OCI-LY7 (cell line): ENCODE measurements at regions not wholly inside any gene's neighbourhood (a gene's known extent, or its start where the extent isn't known, plus 50 kb on each side); places are given as distances from the start of the nearest gene placed in this dataset.

Experiments
- BruUV-seq: library from RNA; stranded (reverse); fragments of 400-500 nt; replicated peaks from 2 replicates; lab custom pipeline; 2021; lab: Mats Ljungman, UMichigan
- CTCF ChIA-PET: fragments of 300-600 bp; sonication (Branson Sonifier 250); formaldehyde crosslinking; loops from one replicate; lab custom pipeline; 2022; ENCODE audit warnings: antibody characterized with exemption; ENCODE audit not compliant: unreplicated experiment; lab: Charles Lee
- POLR2A ChIA-PET: fragments of 300-600 bp; sonication (Branson Sonifier 250); formaldehyde crosslinking; loops from one replicate; lab custom pipeline; 2022; ENCODE audit warnings: antibody characterized with exemption; lab: Charles Lee
- DNase-seq: peaks from one replicate; pipeline ENCODE4 v3.0.0-alpha.2; 2015; ENCODE audit warnings: low spot score
- H2AFZ ChIP-seq: fragments of 200-600 bp; sonication (generic), shearing (Covaris generic); 2 replicates; pipeline ENCODE4 v1.6.1; 2014; ENCODE audit warnings: mild to moderate bottlenecking, antibody characterized with exemption, low read length, moderate library complexity
- H3K27ac ChIP-seq: fragments of 200-600 bp; sonication (generic); 2 replicates; pipeline ENCODE4 v1.5.1; 2014; ENCODE audit warnings: mixed run types, low read depth, mild to moderate bottlenecking, moderate library complexity, low read length, inconsistent platforms; ENCODE audit not compliant: poor library complexity, severe bottlenecking
- H3K36me3 ChIP-seq: fragments of 200-600 bp; sonication (generic); 2 replicates; pipeline ENCODE4 v1.6.1; 2014; ENCODE audit warnings: mild to moderate bottlenecking, antibody characterized with exemption, low read length, moderate library complexity, mixed read lengths; ENCODE audit not compliant: insufficient read depth
- H3K4me1 ChIP-seq: fragments of 200-600 bp; sonication (generic); 2 replicates; pipeline ENCODE4 v1.5.1; 2014; ENCODE audit warnings: mild to moderate bottlenecking, low read length; ENCODE audit not compliant: insufficient read depth, poor library complexity, severe bottlenecking
- H3K4me2 ChIP-seq: fragments of 200-600 bp; sonication (generic); 2 replicates; pipeline ENCODE4 v1.6.1; 2014; ENCODE audit warnings: mild to moderate bottlenecking, low read length
- H3K4me3 ChIP-seq: fragments of 200-600 bp; sonication (generic); 2 replicates; pipeline ENCODE4 v1.5.1; 2014; ENCODE audit warnings: mild to moderate bottlenecking, low read depth, low read length; ENCODE audit not compliant: poor library complexity, severe bottlenecking
- H3K79me2 ChIP-seq: fragments of 200-600 bp; sonication (generic); 2 replicates; pipeline ENCODE4 v1.6.1; 2016; ENCODE audit warnings: low read depth, mild to moderate bottlenecking, low read length, moderate library complexity, mixed read lengths; ENCODE audit not compliant: insufficient read depth
- H3K9me2 ChIP-seq: fragments of 200-600 bp; sonication (generic); 2 replicates; pipeline ENCODE4 v1.6.1; 2016; ENCODE audit warnings: mild to moderate bottlenecking, low read length, mixed read lengths; ENCODE audit not compliant: insufficient read depth
- H3K9me3 ChIP-seq: fragments of 200-600 bp; sonication (generic); 2 replicates; pipeline ENCODE4 v1.6.1; 2014; ENCODE audit warnings: mild to moderate bottlenecking, mixed run types, low read length, mixed read lengths
- H4K20me1 ChIP-seq: fragments of 200-600 bp; sonication (generic); 2 replicates; pipeline ENCODE4 v1.6.1; 2014; ENCODE audit warnings: mild to moderate bottlenecking, antibody characterized with exemption, low read length, moderate library complexity, mixed read lengths; ENCODE audit not compliant: insufficient read depth
- CTCF ChIP-seq: fragments of 200-600 bp; sonication (generic); conservative IDR thresholded peaks from 2 replicates; pipeline ENCODE4 v1.5.1; 2014; ENCODE audit warnings: mild to moderate bottlenecking, antibody characterized with exemption, low read length, moderate library complexity, mixed read lengths
- EZH2phosphoT487 ChIP-seq: fragments of 200-600 bp; sonication (generic); IDR thresholded peaks from 2 replicates; pipeline ENCODE4 v1.6.1; 2018; ENCODE audit warnings: low read depth, borderline replicate concordance, mild to moderate bottlenecking, mixed run types, antibody characterized with exemption, low read length, moderate library complexity, mixed read lengths
- intact Hi-C: fragments of 100-400 bp; cut with micrococcal nuclease; formaldehyde crosslinking; loops from one replicate; pipeline ENCODE4 v1.10.0; 2022; ENCODE audit not compliant: unreplicated experiment

- no peak for DNase-seq
- no peaks in the 10 kb centered on the region for H3K9me2 ChIP-seq
- no peak overlapping the region for H3K4me3 ChIP-seq
- CTCF ChIA-PET: no interaction called here
- H3K9me3 ChIP-seq: no peaks in the 10 kb centered on the region
- no peaks in the 10 kb centered on the region for H4K20me1 ChIP-seq
- POLR2A ChIA-PET: no interaction called here
- no peak overlapping the region for H3K4me2 ChIP-seq
- H3K4me1 ChIP-seq: no peaks in the 10 kb centered on the region
- BruUV-seq: no TSS peak
- H3K36me3 ChIP-seq: no peaks in the 10 kb centered on the region
- TF ChIP-seq CTCF: no peak
- no peak for TF ChIP-seq EZH2phosphoT487
- intact Hi-C loops: no loop called here
- no peaks in the 10 kb centered on the region for H3K79me2 ChIP-seq
- no peak overlapping the region for H3K27ac ChIP-seq
- no peak overlapping the region for H2AFZ ChIP-seq
These were observed 206.4 kb downstream of the LRRK2 start for GRCh38 chr12:40431169-40431568.

GRCh38 chr12:40435251-40435650 lies 210.5 kb downstream of the LRRK2 start:
- intact Hi-C loops: no loop called here
- CTCF ChIA-PET: no interaction called here
- H4K20me1 ChIP-seq: no peaks in the 10 kb centered on the region

More at GRCh38 chr12:40435251-40435650, 210.5 kb downstream of the LRRK2 start:
- POLR2A ChIA-PET: interaction anchor here (0.6 to 1.6 kb wide), 3 partner anchors 13 to 62 kb away, joined by 3 to 5 read pairs (median 4); no protein-coding TSS in a partner anchor
- no peak overlapping the region for H2AFZ ChIP-seq
- no TSS peak for BruUV-seq
- H3K9me2 ChIP-seq: no peaks in the 10 kb centered on the region
- H3K4me1 ChIP-seq: no peaks in the 10 kb centered on the region
- no peaks in the 10 kb centered on the region for H3K79me2 ChIP-seq
- H3K4me3 ChIP-seq: no peak overlapping the region
- TF ChIP-seq EZH2phosphoT487 (no peak), CTCF (no peak)
- DNase-seq: no peak
- H3K9me3 ChIP-seq: no peaks in the 10 kb centered on the region
- no peak overlapping the region for H3K27ac ChIP-seq
- H3K4me2 ChIP-seq: no peak overlapping the region
- no peaks in the 10 kb centered on the region for H3K36me3 ChIP-seq
